GM03348 (cell line): ENCODE measurements at regions not wholly inside any gene's neighbourhood (a gene's known extent, or its start where the extent isn't known, plus 50 kb on each side); places are given as distances from the start of the nearest gene placed in this dataset.

Experiments
- DNase-seq: peaks from one replicate; pipeline ENCODE4 v3.0.0; 2012; ENCODE audit warnings: low spot score

DNA sequence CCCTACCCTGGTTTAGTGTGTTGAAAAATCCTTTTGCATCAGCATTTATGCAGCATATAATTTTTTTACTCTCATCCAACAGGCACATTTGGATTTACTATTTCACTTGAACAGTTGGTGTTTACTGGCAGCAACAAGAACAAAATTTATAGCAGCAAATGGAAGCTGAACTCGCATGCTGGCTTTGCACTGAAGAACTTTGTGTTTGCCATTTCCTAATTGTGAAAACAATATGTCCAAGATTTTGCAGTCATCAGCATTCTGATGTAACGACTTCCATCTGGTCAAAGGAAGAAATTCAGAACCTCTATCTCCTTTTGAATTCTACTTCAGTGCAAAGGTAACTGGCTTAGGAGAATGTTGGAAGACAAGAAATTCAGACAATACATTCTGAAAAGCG lies 131.0 kb downstream of the DLEU7 start:
- no peak for DNase-seq

DNA sequence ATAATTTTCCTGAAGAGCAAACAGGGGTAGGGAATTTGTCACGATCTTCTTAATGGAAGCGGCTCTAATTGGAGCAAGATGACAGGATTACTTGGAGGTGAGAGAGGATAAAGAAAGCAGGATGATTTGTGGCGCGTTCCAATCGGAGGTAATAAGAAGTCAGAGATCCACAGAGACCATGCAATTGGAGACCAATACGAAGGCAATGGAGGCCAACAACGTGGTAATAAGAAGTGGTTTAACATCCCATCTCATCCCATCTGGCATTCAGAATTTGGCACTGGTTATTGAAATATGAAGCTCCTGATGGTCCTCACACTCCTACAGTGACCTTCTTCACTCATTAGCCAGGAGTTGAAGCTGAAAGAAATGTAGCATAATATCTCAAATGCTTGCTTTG lies 130.6 kb downstream of the DLEU7 start:
- no peak for DNase-seq

DNA sequence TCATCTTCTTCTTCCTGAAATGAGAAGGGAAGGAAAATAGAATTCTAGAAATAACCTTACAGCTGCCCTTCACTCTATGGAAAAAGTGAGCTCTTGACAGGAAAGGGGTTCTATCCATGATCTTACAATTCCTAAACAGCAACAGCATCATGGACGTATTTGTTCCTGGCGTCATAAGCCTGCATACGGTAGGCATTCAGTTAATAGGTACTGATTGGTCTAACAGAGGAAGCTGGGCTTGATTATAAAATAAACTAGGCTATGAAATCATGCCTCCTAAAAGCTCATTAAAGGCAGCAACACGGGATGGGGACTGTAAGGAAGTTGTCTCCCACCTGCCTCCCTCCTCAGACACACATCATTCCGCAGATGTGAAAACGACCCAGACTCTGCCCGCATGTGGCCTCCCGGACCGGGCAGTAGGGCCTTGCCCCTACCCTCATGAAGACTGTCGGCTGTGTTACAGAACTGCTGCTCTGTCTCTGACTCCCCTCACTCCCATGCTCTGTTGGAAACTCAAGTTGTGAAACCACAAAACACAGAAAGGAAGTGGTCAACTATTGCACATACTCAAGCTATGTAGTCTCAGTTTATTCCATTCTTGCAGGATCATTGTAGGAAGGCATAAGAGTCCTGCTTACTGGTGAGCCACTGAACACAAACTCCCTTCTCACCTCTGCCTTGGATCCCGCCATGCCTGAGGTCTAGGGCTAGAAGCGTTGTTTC lies 129.8 kb downstream of the DLEU7 start:
- DNase-seq = peak; percentile 71

DNA sequence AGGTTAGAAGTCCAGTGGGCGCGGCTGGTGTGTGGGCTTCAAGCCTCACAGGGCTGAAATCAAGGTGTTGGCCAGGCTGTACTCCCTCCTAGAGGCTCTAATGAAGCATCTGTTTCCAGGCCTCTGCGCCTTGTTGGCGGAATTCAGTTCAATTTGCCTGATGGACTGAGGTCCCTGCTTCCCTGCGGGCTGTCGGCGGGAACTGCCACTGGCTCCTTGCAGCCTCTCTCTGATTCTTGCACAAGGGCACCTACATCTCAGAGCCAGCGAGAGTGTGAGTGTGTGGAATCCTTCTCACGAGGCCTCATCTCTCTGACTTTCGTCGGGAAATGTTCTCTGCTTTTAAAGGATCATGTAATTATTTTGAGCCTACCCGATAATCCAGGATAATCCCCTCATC lies 128.6 kb downstream of the DLEU7 start:
- no peak for DNase-seq

DNA sequence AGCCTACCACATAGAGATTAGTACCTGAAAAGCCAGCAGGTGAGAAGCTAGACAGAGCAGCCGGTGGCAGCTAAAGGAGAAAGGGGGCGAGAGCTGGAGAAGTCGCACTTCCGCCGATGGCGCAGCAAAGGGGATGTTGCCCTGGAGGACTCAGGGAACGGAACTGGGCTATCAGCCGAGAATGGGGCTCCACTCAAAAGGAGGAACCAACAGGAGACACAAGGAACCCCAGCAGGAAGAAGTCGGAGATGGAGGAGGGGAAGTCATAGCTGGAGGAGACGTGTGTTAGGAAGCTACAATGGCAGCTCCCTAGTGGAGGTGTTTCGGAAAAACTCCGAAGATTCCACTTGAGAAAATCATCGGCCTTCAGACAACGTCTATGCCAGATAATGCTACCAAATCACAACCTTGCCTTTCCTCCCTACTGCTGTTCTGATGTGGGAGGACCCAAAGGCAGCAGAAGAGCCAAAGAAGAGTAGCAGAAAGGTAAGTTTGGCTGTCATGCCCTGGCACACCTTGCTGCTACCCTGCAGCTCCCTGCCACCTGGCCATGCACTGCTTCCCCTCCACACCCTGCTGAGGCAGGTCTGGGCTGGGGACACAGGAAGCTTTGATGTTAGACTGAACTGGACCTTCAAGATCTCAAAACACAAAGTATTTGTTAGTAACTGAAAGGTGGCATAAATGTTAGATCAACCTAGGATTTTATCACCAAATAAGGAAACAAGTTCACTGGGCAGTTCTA lies 127.9 kb downstream of the DLEU7 start:
- no peak for DNase-seq

DNA sequence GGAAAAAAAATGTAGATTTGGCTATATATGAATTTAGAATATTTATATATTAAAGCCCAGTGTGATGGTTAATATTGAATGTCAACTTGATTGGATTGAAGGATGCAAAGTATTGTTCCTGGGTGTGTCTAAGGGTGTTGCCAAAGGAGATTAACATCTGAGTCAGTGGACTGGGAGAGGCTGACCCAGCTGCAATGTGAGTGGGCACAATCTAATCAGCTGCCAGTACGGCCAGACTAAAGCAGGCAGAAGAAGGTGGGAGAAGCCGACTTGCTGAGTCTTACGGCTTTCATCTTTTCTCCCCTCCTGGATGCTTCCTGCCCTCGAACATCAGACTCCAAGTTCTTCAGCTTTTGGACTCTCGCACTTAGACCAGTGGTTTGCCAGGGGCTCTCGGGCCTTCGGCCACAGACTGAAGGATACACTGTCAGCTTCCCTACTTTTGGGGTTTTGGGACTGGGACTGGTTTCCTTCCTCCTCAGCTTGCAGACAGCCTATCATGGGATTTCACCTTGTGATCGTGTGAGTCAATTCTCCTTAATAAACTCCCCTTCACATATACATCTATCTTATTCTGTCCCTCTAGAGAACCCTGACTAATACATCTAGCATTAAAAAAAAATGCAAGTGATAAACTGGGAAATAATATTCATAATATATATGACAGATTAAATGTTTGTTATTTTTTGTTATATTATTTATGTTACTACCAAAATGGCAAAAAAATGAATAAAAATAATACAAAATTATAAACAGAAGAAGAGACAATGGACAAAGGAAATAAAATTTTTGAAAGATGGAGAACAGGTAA lies 122.4 kb downstream of the DLEU7 start:
- DNase-seq = no peak

DNA sequence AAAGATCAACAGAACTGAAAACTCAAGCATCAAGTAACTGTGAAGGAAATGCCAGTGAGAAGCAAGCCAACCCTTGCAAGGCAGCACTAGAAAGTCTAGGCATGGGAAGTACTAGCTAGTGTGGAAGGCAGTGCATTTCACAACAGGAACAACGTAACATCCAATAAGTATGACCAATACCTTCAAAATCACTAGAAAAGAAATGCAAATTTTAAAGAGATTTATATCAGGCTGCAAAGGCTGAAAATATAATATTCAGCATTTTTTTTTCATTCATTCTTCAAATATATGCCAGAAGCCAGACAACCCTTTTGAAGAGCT lies 121.9 kb downstream of the DLEU7 start:
- no peak for DNase-seq

DNA sequence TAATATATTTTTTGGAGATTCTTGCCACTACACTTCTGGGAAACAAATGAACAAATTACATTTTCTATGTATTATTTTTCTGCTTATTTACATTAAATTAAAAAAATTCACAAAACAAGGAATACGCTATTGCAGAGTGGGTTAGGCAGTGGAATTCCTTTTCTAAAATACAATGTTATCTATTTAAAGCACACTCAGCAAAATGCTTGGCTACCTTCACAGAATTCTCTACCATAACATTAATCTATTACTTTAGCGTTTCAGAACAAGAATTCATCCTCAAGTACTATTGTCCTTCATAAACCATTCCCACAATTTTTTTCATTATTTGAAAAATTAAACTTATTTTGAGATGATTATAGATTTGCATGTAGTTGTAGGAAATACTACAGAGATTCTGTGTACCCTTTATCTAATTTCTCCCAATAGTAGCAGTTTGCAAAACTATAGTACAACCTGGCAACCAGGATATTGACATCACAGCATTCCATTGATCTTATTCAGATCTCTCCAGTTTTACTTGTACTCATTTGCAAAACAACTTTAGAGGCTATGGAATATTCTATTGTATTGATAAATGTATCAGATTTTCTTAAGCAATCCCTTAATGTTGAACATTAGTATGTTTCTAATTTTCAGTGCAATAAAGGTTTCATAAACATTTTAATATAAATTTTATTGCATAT lies 120.9 kb downstream of the DLEU7 start:
- no peak for DNase-seq

DNA sequence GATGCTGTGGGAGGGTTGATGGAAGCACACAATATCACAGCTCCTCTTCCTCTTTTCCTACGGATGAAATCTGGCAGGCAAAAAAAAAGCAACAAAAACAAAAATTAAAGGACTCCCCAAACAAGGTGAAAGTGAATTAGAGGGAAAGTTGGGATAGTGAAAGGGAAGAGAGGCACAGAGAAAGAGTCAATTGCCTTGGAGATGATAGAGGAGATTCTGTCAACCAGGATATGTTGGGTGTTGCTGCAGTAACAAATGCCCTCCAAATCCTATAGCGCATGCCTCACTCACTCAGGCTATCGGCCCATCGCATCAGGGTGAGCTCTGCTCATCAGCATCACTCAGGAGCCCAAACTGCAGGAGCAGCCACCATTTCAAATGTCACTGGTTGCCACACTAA lies 119.1 kb downstream of the DLEU7 start:
- DNase-seq = no peak

DNA sequence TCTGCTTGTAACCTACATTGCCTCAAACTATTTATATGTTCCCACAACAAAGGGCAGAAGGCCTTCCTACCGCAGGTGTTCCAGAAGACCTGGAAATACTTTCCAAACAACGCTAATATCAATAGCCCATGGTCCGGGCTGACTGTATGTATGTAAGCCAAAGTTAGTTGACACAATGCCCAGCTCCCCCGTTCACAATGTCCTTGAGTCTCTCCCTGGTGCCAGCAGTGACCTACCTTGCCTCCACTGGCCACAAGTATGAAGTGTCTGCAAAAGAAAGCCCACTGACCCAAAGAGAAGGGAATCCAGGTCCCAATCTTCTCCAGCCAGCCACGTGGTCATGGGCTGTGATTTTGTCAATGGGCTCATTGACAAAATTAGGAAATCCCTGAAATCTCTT lies 118.6 kb downstream of the DLEU7 start:
- DNase-seq = no peak

DNA sequence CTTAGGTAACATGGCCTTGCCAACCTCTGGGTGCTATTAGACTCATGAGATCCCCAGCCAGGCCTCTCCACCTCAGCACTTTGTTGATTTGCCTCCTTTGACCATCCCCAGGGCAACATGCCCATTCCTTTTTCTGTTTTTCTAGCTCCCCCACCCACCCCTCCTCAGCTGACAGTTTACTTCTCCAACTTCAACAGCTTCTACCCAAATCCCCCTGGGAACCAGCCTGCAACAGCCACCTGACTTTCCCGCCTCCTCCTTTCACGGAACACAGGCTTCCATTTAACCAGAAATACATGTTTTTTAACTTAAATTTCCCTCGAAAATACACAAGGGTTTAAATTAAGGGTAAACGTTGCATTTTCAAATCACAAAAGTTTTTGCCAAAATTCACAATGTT lies 117.3 kb downstream of the DLEU7 start:
- DNase-seq = no peak

DNA sequence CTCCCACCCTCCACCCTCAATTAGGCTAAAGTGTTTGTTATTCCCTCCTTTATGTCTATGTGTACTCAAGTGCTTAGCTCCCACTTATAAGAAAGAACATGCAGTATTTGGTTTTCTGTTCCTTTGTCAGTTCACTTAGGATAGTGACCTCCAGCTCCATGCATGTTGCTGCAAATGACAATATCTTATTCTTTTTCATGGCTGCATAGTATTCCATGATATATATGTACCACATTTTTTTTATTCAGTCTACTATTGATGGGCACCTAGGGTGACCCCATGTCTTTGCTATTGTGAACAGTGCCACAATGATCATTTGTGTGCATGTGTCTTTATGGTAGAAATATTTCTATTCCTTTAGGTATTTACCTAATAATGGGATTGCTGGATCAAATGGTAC lies 114.3 kb downstream of the DLEU7 start:
- DNase-seq = no peak

DNA sequence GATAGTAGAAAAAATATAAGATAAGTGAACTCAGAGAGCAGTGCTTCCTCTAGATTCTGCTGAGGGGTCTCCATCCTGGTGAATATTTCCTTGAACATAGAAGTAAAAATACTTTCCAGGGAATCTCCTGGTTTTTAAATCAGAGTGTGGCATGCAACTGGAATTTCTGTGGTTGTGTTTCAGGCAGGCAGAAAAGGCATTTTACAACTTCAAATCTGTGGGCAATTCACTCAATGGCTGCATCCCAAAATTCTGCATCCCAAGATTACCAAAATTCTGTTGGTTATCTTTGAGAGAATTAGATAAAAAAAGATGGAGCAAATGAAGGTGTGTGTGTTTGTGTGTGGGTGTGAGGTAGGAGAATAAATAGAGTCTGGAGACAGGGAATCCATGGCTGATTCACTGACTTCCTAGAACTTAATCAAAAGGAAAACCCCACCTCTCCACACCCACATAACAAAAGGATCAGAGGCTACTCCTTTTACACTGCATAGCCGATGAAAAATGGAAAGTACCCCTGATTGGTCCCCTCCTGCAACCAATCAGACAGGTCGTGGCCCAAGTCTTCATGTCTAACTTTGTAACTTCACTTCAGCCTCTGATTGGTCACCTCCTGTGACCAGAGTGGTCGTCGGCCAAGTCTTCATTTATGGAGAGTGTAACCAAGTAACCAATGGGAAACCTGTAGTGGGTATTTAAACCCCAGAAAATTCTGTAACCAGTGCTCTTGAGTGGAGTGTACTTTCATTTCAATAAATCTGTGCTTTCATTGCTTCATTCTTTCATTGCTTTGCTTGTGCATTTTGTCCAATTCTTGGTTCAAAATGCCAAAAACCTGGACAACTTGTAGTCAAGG lies 112.8 kb downstream of the DLEU7 start:
- DNase-seq = peak; percentile 14

DNA sequence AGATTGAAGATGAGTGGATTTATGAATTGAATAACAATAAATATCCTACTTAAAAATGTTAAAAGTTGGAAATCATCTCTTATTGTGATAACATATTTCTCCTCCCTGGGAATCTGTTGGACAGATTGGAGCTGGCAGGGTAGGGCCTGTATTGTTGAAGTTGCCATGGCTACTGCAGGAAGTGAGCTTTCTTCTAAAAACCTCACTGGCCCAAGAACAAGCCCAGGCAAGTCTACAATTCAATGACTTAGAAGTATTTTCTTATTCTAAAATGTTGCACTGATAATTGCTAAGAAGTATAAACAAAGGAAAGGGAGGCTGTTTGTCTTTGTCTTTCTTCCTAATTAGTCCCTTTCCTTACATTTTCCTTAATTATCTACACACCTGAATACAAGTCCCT lies 112.1 kb downstream of the DLEU7 start:
- peak; percentile 67 for DNase-seq

DNA sequence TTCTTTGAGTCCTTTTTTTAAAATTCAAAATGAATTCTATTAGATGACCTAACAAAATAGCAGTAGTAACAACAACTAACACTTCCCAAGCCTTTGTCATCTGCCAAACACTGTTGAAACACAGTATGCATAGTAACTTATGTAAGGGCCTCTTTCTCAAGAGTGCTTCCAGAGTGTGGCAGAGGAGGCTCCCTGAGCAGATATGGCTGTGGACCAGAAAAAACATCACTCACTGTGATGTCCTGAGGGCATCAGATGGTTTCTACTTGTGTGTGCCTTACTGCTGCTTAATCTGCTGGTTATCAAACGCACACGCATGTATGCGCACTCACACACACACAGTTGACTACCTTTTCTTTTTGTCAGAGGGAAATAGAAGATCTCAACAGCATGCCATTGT lies 110.8 kb downstream of the DLEU7 start:
- peak; percentile 57 for DNase-seq

DNA sequence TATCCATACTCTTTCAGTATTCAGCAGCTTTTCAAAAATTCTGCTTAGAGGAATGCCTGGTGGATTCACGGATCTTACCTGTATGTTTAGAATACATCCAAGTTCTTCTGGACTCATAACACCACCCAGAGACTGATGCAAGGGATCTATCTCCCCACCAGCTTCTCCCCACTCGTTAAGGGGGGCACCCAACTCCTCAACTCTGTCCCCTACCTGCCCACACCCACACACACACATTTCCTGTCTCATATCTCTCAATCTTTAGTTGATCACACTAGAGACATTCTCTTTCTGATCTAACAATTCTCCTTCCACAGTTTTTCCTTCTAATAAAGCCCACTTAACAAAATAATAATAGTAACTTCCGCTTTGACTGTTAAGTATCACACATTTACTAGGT lies 110.1 kb downstream of the DLEU7 start:
- DNase-seq = no peak

DNA sequence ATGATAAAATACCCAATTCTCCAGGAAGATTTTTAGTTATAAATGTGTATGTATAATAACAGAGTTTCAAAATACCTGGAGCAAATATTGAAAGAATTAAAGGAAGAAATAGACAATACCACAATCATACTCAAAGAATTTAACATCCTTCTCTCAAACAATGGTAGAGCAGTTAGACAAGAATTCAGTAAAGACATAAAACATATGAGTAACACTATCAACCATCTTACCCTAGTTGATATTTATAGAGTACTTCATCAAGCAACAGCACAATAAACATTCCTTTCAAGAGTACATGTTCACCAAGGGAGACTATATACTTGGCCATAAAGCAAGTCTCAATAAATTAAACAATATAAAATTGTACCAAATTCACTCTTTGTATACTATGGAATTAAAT lies 108.4 kb downstream of the DLEU7 start:
- peak; percentile 23 for DNase-seq

DNA sequence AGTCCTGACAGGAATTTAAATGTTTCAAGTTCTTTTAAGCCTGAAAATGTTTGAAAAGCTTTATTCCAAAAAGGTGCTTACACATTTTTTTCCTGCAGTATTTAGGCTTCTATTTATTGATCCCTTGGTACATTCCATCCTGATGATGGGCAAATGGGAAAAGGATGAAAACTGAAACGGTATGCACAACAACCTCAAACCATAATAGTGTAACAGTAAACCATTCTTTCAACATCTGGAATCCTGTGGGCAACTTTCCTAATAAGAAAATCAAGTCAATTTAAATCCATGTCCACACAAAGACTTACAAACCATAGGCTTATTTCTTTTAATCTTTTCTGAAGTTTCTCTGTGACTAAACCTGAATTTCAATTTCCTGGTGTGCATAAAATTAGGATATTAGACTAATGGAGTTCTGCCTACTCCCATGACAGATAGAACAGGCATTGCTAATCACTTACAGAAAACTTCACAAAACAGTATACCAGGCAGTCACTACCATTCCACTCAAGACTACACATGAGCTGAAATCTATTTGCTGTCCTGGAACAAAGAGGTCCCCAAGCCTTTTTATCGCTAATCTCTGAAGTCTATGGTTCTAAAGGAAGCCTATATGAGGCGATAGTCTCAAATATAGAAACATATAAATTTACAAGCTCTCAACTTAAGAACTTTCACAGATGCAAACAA lies 103.3 kb downstream of the DLEU7 start:
- peak; percentile 52 for DNase-seq

DNA sequence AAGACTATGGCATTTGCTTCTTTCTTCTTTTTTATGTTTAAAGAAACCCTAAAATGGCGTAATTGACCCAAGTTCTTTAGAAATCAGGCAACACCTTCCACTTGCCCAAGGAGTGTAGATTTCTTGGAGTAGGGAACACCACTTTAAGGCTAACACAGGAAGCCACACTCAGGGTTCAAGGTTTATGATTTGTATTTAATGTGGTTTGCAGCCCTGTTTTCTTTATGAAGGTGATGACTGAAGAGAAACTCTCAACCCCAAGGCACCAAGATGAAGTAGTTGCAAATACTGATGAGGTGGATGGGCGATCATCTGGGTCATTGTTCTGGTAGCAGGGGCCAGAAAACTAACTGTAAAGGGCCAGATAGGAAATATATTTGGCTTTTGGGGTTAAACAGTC lies 101.1 kb downstream of the DLEU7 start:
- DNase-seq = no peak

DNA sequence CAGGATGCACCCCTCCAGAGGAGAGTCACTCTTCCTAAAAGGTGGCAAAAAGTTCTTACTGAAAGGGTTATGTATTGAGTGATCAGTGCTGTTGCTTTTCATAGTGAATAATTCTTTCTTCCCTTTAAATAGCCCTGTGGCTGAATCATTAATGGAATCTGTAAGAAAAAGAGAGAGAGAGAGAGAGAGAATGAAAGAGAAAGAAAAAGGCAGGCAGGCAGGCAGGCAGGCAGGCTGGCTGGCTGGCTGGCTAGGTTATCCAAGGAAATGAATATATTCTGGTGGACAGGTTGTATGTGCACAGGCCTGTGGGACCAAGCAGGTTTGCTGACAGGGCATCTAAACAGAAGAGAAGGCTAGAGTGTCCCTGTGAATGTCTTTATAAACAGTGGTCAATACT lies 100.5 kb downstream of the DLEU7 start:
- DNase-seq = no peak

DNA sequence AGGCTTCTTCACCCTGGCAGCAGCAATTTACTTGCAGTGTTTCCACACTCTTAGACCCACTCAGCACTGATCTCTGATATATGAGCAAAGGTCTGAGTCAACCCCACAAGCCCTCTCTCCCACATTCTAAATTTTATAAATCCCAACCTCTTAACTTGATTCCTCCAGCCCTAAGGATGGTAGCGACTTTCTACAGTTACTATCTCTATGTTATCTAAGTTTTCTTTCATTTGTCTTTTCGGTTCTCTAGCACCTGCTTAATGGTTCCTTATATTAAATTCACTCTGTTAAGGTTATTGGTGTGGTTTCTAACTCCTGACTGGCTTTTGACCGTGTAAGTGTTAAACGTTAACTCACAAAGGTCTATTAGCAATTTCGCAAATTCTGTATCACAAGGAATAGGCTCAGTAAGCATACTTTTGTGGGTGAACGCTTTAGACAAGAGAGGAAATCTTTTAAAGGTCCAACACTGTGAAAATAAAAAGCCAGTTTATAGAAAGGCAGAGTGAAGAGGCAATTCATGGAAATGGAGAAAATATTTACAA lies 99.3 kb downstream of the DLEU7 start:
- no peak for DNase-seq
